HG02981 (cell line): ENCODE measurements at regions not wholly inside any gene's neighbourhood (a gene's known extent, or its start where the extent isn't known, plus 50 kb on each side); places are given as distances from the start of the nearest gene placed in this dataset.
"Not testable (repeated sequence)": the region's sequence is repeated elsewhere in the genome, so short reads cannot be mapped to it uniquely, and the experiment has no call there.

Experiments used
- ATAC-seq: cut with Tn5 transposase; IDR thresholded peaks from one replicate; pipeline ENCODE4 v1.9.1; 2021; ENCODE audit warnings: mild to moderate bottlenecking, moderate library complexity; ENCODE audit not compliant: unreplicated experiment

DNA sequence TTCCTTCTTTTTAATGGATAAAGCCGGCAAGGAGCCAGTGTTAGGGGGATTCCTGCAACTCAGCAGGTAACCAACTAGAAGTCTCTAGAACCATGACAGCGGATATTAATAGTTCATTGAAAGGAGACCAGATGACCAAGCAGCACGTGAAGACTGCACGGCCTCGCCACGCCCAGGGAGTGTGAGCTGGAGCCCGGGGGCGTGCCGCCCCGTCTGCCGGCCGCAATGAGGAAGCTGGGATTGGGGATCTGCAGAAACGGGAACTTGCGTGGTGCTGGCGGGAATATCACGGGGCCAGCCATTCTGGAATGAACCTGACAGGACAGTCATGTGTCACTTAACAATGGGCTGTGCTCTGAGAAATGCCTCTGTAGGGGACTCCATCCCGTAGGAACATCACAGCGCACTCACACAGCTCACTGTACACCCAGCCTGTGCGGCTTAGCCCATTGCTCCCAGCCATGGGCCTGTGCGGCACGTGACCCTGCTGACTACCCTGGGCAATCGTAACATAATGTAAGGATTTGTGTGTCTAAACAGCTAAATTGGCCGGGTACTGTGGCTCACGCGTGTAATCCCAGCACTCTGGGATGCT lies 4092.8 kb upstream of the TPTE start:
- ATAC-seq: not testable (repeated sequence)

DNA sequence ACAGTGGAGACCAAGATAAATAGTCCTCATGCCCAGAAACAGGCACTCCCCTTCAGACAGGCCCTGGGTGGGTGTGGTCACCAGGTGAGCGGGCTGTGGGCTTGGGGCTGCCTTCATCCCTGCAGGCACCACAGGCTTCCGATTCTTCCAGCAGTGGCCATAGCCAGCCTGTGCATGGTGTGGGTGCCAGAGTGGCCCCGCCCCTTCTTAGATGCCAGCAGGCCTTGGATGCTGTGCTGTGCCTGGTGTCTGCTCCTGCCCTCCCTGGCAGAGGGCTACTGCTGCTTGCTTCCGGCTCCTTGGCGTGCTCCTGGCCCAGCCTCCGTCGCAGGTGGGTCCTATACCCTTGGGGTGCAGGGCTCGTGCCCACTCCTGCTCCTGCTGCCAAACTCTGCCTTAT lies 4091.5 kb upstream of the TPTE start:
- not testable (repeated sequence) for ATAC-seq

DNA sequence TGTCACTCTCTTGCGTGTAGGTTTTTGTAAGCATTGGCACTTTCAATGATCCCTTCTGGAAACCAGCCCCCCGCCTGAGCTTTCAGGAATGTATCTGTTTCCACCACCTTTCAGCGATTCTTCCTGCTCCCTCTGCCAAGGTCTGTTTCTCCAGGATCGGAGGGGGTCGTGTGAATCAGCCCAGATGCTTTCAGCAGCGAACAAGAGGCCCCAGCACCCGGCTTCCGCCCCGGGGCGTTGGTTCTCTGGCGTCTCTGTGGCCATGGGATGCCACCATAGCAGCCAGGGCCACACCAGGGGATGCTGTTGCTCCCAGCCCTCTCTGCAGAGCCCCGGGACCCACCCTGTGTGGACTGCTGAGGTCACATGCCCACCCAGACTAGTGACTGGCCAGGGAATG lies 4088.2 kb upstream of the TPTE start:
- ATAC-seq: not testable (repeated sequence)

DNA sequence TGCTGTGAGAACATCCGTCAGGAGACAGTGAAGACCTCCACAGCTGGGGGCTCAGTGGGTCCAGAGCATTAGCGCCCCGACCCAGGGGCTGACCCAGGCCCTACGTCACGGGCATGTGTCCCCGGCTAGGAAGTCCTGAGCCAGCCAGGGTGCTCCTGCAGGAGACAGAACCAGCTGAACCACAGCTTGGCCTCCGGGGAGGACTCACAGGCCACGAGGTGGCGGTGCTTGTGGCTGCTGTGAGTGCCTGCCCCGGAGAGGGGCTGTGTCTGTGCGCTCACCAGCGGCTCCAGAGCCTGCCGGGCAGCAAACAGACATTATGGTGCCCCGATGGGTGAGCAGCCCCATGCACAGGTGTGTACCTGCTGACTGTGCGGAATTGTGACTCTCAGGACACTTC lies 4085.2 kb upstream of the TPTE start:
- ATAC-seq: not testable (repeated sequence)

DNA sequence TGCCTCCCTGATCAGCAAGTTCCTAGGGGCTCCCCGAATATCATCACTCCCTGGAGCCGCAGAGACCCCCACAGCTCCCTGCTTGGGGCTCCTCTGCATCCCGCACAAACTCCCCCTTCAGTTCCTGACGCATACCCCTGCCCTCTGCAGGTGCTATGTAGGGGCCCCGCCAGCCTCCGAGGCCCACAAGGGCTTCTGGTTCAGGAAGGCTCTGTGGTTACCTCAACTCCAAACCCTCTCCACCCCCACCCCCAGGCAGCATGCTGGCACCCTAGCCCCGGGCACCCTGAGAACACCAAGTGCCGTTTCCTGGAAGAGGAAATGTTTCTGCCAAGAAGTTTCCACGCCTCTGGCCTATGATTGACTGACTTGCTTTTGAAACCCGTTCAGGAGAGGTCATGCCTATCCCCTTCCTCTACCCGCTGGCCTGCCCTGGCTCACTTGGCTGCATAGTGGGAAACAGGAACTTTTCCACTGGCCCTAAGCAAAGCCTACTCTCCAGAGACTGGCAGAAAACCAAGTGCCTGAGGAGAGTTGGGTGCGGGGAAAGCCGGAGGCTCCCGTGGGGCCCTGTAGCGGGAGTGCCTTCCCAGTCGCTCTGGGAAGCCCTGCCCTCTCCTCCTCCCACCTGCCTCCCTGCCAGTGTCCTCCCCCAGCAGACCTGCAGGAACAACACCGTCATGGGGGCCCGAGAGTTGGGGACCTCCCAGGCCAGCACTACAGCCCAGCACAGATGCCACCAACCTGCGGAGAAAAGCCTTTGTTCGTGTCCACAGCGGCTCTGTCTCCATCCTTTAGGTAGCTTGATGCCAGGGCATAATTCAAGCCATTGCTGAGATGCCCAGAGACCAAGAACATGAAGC lies 4084.2 kb upstream of the TPTE start:
- not testable (repeated sequence) for ATAC-seq

DNA sequence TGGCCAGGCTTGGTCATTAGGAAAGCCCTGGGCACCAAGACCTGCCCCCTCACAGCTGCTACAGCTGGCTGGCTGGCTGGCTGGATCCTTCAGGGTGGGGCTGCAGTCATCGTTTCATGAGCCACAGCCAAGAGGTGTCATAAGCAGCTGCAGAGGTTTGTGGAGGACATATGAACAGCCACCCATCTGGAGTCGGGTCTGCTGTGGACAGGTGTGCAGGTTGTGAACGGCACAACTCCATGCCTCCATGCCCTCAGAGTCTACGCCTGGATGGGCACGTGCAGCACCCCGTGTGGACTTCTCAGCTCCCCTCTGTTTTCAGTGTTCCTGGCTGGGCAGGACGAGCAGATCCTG lies 4083.6 kb upstream of the TPTE start:
- ATAC-seq: not testable (repeated sequence)

DNA sequence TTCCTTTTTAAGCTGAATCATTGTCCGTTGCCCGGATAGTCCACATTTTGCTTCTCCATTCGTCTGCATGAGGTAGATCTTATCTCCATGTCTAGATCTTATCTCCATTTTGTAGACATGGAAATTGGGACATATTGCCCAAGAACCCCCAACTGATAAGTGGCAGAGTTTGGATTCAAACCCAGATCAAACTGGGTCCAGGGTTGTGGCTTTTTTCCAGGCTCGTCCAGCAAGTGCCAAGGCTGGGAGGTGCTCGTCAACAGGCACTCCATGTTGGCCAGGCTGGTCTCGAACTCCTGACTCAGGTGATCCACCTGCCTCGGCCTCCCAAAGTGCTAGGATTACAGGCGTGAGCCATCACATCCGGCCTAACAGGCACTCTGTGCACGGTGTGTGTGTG lies 4082.3 kb upstream of the TPTE start:
- not testable (repeated sequence) for ATAC-seq

DNA sequence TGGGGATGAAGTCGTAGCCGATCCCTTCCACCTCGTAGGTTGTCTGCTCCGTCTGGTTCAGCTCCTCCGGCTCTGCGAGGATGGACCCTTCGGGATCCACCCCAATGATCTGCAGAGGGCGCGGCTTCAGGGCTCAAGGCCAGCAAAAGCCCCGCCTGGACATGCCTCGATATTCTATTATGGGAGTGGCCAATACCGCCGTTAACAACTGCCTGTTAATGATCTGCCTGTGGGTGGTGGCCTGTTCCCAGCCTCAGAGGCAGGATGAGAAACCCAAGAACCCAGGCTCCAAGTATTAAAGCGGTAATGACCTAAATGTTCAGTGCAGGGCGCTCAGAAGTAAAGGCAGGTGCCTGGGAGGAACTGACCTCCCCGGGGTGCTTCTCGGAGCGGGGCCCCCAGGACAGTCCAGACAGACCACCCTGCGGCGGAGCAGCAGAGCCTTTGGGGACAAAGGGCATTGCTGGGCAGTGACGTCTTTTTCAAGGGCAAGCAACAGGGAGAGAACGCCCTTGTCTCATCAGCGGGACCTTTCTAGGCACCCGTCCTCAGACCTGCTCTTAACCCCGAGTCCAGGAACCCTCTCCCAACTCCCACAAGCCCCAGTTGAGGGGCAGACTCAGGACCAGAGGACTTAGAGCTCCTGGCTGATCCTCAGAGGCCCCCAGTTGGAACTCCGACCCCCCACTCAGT lies 4066.6 kb upstream of the TPTE start:
- ATAC-seq: not testable (repeated sequence)

DNA sequence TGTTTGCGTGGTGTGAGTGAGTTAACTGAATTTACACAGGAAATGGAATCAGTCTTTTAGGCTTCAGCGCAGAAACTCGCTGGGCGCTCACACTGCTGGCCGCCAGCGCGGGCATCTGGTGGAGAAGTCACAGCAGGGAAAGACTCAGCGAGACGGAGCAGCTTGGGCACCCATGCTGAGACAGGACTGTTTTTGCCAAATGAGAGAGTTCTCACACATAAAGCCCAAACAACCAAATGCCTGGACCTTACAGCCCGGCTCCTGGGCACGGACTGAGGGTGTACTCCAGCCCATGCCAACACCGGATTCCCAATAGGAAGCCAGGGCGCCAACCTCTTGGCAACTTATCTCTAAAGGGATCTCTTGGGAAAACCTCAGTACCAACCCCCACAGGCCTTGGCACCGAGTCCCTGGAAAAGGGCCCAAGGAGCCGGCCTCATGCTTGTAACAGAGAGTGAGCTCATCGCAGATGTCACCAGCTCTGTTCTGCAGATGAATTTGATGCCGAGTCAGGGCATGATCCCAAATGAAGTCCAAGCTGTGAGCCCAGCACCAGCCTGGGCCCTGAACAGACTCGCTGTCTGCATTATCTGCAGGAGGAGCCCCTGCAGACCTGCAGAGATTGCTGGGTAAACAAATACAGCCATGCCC lies 4065.2 kb upstream of the TPTE start:
- ATAC-seq: not testable (repeated sequence)

DNA sequence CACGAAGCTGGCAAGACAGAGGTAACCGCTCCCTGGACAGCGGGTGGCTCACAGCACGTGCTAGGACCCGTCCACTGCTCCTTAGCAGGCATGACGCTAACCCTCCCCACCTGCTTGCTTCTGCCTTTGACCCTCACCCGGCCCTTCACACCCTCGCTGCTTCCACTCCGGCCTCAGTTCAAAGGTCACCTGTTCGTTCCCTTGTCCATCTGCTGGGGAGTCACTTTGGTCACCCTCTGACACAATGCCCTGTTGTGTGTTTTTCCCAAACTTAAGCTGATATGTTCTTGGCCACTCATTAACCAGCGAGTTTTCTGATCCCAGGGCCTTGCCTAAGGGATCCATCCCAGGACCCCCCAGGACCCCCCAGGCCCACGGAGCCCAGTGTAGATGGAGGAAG lies 4061.6 kb upstream of the TPTE start:
- ATAC-seq: not testable (repeated sequence)

DNA sequence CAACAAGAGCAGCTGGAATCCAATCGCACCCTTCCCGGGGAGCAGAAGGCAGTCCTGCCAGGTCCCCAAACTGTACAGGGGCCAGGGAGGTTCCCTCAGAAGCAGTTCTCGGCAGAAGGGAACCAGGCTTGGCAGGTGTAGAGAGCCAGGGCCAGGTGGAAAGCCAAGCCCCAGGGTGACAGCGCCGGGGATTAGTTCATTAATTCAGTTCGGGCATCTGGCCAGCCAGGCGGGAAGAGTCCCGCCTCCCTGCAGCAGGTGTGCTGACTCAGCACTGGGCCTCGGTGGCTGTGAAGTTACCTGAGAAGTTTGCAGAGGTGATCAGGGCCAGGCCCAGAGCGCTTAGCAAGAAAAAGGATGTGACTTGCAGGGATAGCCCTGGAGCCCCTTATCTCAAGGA lies 4060.0 kb upstream of the TPTE start:
- ATAC-seq: not testable (repeated sequence)

DNA sequence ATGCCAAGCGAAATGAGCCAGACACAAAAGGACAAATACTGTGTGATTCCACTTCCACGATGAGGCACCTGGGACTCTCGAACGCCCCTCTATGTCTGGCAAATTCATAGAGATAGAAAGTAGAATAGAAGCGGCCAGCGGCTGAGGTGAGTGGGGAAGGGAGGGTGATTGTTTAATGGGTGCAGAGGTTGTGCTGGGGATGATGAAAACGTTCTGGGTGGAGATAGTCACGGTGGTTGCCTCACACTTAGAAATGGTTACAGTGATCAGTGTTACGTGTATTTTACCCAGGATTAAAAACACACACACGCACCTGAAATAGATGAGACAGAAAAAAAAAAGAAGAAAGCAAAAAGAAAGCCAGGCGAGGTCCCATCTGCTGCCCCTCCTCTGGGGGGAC lies 4057.0 kb upstream of the TPTE start:
- ATAC-seq: not testable (repeated sequence)

DNA sequence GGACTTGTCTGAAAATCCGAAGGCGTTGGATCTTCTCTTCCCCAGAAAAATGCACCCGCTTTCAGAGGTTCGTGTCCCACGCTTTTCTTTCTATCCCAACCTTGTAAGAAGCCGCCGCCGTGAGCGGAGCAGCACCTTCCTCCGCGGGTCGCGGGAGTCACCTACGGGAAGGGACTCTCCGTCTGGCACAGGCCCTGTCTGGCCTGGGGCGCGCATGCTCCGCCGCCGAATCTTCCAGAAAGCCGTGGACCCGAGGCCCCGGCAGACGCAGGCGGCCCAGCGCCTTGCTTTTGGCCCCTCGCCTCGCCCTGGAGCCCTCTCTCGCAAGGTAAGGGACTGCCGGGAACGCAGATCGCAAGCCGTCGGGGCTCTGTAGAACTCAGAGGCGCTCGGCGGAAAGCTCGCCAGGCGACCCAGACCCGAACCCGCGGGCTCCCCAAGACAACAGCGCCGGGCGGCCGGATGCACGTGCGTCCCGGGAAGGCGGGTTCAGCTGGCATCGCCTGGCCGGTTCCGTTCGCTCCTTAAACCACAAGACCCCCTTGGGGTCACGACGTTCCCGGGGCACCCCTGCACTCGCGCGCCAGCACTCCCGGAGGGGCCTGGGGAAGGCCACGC lies 4055.2 kb upstream of the TPTE start:
- ATAC-seq: not testable (repeated sequence)

DNA sequence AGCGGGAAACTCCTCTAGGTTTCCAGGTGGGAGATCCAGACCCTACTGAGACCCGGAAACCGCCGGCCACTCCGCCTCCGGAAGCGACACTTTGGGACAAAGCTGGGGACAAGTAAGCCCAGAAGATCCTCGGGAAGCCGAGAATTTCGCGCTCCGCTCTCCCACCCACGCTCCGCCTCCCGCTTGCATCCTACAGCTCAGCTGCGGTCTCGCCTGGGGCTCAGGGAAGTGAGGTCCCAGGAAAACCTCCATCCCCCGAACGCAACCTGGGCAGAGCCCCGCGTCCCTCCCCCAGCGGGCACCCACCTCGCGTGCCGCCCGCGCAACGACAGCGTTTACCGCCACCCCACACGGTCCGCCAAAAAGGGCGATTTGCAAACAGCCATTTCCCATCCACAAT lies 4054.7 kb upstream of the TPTE start:
- not testable (repeated sequence) for ATAC-seq

DNA sequence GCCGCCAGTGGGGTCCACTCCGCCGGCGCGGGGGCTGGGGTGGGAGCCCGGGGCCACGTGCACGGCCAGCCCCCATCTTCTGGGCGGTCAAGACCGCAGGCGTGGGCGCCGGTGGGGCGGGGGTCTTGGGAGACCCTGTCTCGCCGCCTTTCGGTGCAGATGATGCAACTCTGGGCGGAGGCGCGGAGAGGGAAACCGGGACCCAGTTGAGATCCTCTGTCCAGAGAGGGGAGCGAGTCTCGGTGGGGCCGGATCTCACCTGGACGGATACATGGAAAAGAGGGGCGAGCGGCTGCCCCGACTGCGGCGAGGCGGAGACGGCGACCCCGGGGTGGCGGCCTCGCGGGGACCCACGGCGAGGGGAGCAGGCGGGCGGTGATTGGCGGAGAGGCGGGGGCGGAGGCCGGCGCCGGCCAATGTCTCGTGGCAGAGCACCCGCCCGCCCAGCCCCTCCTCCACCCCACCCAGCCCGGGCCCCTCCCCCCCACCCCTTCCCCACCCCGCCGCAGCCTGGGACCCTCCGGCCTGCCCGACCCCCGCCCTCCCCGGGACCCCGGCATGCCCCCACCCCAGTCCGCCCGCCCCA lies 4054.1 kb upstream of the TPTE start:
- not testable (repeated sequence) for ATAC-seq

DNA sequence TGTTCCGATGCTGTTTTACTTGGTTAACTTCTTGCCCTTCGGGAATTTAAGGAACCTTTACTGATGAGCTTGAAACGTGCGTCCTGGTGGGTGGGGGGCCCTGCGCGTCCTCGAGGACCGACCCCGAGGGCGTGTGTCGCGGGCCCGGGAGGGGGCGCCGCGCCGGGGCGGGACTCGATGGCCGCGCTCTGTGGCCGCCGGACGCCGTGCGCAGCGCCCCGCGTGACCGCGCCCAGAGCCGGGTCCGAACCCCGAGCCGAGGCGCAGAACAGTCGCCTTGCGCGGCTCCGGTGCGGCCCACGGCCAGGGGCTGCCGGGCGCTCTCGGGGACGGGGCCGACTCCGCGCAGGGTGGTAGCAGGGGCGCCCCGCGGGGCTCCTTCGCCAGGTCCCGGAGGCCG lies 4053.5 kb upstream of the TPTE start:
- not testable (repeated sequence) for ATAC-seq

DNA sequence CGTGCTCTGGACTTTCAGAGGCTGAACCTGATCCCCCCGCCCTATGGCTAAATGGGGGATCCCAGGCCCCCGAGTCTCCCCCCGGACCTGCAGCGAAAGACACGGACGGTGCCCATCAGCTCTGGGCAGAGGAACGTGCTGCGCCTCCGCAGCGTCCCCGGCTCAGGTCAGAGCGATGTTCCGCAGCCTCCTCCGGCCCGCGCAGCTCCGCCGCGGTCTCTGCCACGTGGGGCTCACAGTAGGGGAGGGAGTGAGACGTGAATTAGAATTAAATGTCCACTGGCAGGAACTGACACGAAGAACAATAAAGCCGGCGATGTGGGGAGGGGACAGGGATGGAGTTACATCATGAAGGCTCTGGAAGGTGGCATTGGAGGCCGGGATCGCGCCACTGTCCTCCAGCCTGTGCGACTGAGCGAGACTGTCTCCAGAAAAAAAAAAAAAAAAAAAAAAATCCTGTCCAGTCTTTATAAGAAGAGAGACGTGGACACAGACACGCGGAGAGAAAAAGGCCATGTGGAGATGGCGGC lies 4053.0 kb upstream of the TPTE start:
- not testable (repeated sequence) for ATAC-seq

DNA sequence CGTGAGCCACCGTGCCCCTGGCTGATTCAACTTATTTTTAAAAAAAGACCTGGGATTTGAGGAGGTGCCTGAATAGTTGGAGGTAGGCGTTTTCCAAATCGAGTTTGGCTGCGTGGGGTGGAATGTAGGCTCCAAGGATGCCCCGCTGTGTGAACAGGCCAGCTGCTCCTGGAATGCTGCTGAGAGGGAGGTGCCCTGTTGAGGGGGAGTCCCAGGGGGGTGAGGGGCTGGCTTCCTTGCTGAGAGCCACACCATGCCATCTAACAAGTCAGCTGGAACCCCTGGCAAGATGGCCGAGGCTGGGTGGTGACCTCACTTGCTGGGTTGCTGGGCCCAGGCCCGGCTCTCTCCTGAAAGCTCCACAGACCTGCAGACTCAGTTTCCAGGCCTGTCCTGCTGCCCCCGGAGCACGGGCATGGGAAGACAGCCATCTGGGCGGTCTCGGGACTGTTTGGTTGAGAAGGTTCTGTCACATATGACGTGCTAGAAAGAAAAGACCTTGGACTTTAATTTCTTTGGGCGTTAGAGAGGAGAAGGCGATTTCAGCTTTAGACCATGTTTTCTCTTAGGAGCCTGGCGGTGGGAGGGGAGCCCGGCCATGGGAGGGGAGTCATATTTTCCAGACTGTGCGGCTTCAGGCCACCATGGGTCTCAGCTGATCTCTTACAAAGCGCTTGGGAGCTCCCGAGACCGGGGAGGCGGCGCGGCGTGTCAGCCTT lies 4047.0 kb upstream of the TPTE start:
- ATAC-seq: not testable (repeated sequence)

DNA sequence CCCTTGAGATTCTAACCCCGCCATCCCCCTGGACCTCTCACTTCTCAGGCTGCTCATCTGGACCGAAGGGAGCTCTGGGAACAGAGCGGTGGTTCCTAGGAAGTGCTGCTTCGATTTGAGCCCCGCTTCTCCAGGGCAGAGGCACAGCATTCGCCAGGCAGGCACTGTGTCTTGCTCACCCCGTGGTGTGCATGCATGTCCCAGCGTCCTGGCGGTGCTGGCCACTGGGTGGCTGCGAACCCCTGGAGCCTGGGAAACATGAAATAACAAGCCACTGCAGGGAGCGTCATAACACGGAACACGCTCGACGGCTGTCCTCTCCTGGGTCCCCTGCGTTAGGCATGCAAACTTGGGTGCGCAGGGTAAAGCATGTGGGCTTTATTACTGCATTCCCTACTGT lies 4040.3 kb upstream of the TPTE start:
- not testable (repeated sequence) for ATAC-seq

DNA sequence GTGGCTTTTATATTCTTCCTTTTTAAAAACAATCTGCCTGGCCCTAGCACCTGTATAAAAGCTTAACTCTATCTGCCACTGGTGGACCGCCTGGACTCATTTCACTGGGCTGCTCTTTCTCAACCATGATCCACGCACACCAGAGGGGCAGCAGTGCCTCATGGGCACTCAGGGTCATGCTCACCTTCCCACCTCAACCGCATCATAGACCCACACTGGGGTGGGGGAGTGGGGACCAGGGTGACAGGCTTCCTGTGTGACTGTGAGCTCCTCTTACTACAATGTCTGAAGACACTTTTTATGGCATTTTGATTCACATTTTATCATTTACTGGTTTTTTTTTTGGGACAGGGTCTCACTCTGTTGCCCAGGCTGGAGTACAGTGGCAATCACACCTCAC lies 4038.8 kb upstream of the TPTE start:
- not testable (repeated sequence) for ATAC-seq
